Chondrocyte (in vitro differentiated cells): ENCODE measurements at regions not wholly inside any gene's neighbourhood (a gene's known extent, or its start where the extent isn't known, plus 50 kb on each side); places are given as distances from the start of the nearest gene placed in this dataset.

Experiments
- DNase-seq: peaks from one replicate; pipeline ENCODE4 v3.0.0; 2021; ENCODE audit warnings: mixed read lengths, low spot score
- H3K27ac Mint-ChIP-seq: one replicate; pipeline ENCODE4 v1.8.0; 2021; ENCODE audit warnings: mild to moderate bottlenecking, moderate library complexity, mixed read lengths; ENCODE audit not compliant: unreplicated experiment
- H3K27me3 Mint-ChIP-seq: 2 replicates; pipeline ENCODE4 v1.8.0; 2021; ENCODE audit warnings: low read depth, mixed read lengths
- H3K36me3 Mint-ChIP-seq: 2 replicates; pipeline ENCODE4 v1.8.0; 2021; ENCODE audit warnings: low read depth, mixed read lengths
- H3K4me1 Mint-ChIP-seq: 2 replicates; pipeline ENCODE4 v1.8.0; 2021; ENCODE audit warnings: low read depth, mild to moderate bottlenecking, mixed read lengths
- H3K4me3 Mint-ChIP-seq: one replicate; pipeline ENCODE4 v1.8.0; 2021; ENCODE audit warnings: mild to moderate bottlenecking, moderate library complexity, mixed read lengths; ENCODE audit not compliant: unreplicated experiment
- H3K9me3 Mint-ChIP-seq: 2 replicates; pipeline ENCODE4 v1.8.0; 2021; ENCODE audit warnings: low read depth, mixed read lengths
- TF ChIP-seq, protein P1 (sequence below): fragments of 200-600 bp; sonication (generic); IDR thresholded peaks from 2 replicates; pipeline ENCODE4 v1.5.0; 2021; ENCODE audit warnings: antibody characterized with exemption, mild to moderate bottlenecking, moderate library complexity

DNA sequence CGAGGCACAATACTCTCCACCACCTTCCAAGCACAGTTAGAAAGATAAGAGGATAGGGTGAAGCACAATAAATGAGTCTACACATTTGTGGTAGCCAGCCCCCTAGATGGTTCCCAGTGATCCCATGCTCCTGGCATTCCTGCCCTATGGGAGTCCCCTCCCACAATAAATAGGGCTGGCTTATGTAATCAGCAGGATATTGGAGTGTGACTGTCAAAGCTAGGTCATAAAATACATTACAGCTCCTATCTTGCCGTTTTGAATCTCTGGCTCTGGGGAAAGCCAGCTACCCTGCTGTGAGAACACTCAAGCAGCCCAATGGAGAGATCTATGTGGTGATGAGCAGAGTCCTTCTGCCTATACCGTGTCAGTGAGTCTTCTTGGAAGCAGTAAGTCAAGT is 198.7 kb upstream of the NOCT start:
- H3K36me3 Mint-ChIP-seq = no peaks in the 10 kb centered on the region
- H3K9me3 Mint-ChIP-seq = peaks cover 11% of the 10 kb centered on the region
- no peak for DNase-seq
- H3K4me1 Mint-ChIP-seq = no peaks in the 10 kb centered on the region
- H3K4me3 Mint-ChIP-seq = no peak overlapping the region
- H3K27ac Mint-ChIP-seq = no peak overlapping the region
- TF ChIP-seq, protein P1, sequence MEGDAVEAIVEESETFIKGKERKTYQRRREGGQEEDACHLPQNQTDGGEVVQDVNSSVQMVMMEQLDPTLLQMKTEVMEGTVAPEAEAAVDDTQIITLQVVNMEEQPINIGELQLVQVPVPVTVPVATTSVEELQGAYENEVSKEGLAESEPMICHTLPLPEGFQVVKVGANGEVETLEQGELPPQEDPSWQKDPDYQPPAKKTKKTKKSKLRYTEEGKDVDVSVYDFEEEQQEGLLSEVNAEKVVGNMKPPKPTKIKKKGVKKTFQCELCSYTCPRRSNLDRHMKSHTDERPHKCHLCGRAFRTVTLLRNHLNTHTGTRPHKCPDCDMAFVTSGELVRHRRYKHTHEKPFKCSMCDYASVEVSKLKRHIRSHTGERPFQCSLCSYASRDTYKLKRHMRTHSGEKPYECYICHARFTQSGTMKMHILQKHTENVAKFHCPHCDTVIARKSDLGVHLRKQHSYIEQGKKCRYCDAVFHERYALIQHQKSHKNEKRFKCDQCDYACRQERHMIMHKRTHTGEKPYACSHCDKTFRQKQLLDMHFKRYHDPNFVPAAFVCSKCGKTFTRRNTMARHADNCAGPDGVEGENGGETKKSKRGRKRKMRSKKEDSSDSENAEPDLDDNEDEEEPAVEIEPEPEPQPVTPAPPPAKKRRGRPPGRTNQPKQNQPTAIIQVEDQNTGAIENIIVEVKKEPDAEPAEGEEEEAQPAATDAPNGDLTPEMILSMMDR = no peak
- no peaks in the 10 kb centered on the region for H3K27me3 Mint-ChIP-seq

DNA sequence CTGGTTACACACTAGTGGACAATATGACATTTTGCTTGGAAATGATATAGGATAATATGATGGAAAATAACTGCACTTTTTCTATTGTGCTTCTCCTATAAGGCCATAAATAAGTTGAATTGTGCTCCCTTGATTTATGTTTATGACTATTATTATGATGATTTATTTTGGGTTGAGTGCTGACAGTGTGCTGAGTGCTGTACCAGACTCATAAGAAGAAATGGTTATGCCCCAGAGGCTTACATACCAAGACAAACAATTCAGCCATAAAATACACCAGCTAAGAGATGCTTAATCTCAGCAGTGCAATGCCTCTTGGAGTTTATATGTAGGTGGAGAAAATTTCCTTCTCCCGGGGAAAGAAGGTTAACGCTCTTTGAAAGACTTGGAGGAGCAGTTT is 199.8 kb upstream of the NOCT start:
- no peak for DNase-seq
- Mint-ChIP-seq H3K27me3 (no peaks in the 10 kb centered on the region), H3K9me3 (peaks cover 11% of the 10 kb centered on the region), H3K4me3 (no peak overlapping the region), H3K27ac (no peak overlapping the region), H3K36me3 (no peaks in the 10 kb centered on the region), H3K4me1 (no peaks in the 10 kb centered on the region)
- TF ChIP-seq, protein P1 = no peak

DNA sequence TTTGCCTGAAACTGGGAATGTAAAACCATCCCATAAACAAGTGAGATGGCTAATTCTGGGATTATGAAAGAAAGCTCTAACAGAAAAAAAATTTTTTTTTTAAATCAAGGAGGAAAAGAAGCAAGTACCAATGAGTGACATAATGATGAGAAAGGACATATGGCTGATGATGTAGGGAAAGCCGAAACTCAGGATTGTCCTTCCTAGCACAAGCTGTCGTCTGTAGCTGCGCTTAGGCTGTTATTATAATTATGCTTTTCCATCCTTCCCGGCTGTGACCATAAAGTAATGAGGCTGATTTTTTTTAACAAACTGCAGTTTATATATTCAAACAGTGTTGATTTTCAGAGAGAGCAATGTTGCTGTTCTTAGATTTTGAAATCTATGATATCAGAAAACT is 209.8 kb upstream of the NOCT start:
- no peaks in the 10 kb centered on the region for H3K9me3 Mint-ChIP-seq
- H3K4me3 Mint-ChIP-seq = no peak overlapping the region
- H3K27ac Mint-ChIP-seq = no peak overlapping the region
- peaks cover 6% of the 10 kb centered on the region for H3K4me1 Mint-ChIP-seq
- H3K36me3 Mint-ChIP-seq = no peaks in the 10 kb centered on the region
- DNase-seq = no peak
- peaks cover 17% of the 10 kb centered on the region for H3K27me3 Mint-ChIP-seq
- TF ChIP-seq, protein P1 = no peak

DNA sequence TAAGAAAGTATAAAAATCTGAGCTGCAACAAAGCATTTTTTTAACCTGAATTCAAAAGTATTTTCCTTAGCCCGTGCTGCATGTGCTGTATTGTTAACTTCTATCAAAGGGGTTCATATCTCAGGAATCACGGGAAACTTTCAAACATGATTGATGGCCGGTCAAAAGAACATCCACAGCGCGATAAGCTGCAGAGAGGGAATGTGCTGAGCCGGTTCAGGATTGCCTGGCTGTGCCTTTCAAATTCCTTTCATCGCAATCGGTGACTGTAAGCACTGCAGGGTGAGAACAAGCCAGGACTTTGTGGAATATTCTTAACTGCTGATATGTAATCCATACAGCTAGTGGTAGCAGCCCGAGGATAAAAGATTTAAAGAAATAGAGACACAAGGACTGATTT is 210.9 kb upstream of the NOCT start:
- Mint-ChIP-seq H3K36me3 (no peaks in the 10 kb centered on the region), H3K27ac (no peak overlapping the region), H3K9me3 (no peaks in the 10 kb centered on the region), H3K27me3 (peaks cover 17% of the 10 kb centered on the region), H3K4me3 (peak overlapping the region; percentile 28), H3K4me1 (peaks cover 6% of the 10 kb centered on the region)
- TF ChIP-seq, protein P1 = no peak
- no peak for DNase-seq

DNA sequence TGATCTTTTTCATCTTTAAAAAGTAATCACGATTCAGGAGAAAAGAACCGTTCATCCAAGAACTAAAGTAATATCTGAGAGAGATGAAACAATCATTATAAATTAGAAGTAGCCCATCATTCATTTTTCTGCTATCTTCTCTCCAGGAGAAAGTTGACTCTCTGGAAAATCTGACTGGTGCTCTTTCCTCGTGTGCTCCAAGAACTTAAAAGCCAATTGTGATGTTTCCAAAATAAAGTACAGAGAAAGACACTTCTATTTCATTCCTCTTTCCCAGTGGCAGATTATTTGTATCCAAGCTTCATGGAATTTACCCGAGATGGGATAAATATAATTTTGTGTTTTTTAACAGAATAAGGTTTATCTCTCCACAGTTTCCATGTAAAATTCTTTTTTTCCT is 212.5 kb upstream of the NOCT start:
- no peaks in the 10 kb centered on the region for H3K9me3 Mint-ChIP-seq
- TF ChIP-seq, protein P1 = no peak
- peaks cover 6% of the 10 kb centered on the region for H3K4me1 Mint-ChIP-seq
- no peak overlapping the region for H3K27ac Mint-ChIP-seq
- H3K36me3 Mint-ChIP-seq = no peaks in the 10 kb centered on the region
- DNase-seq = no peak
- H3K27me3 Mint-ChIP-seq = peaks cover 19% of the 10 kb centered on the region
- no peak overlapping the region for H3K4me3 Mint-ChIP-seq
